ENCODE measurements at regions not wholly inside any gene's neighbourhood (a gene's known extent, or its start where the extent isn't known, plus 50 kb on each side); places are given as distances from the start of the nearest gene placed in this dataset.

DNA sequence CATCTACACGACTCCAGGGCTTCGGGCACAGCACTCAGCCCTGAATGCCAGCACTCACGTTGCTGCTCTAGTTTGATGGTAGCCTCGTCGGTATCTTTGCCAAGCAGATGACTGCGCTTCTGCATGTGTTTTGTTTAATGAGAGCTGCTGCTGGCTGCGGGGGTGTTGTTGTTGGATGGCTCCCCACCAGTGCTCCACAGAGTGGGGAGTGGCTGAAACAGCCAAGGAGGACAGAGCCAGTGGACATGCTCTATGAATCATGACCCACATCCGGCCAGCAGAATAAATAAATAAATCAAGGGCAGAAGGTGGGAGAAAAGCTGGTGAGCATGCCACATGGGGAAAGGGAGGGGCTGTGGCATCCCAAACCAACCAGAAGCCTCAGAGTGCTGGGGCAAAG lies 131.2 kb upstream of the SOX11 start:
- no peak for TF ChIP-seq YY1 (IDR thresholded peaks at IDR 0.05; ENCODE audit: insufficient read depth, insufficient read length)
- no peak for TF ChIP-seq SUZ12 (IDR thresholded peaks at IDR 0.05; ENCODE audit: extremely low read depth, insufficient read depth, insufficient read length)
- TF ChIP-seq ZNF274 (IDR thresholded peaks at IDR 0.05; ENCODE audit: low read depth, low read length) = no peak
